HG03469 (cell line): ENCODE measurements at regions not wholly inside any gene's neighbourhood (a gene's known extent, or its start where the extent isn't known, plus 50 kb on each side); places are given as distances from the start of the nearest gene placed in this dataset.

Source experiments
- ATAC-seq: cut with Tn5 transposase; IDR thresholded peaks from one replicate; pipeline ENCODE4 v1.9.1; 2021; ENCODE audit warnings: mild to moderate bottlenecking, moderate library complexity, moderate number of reproducible peaks; ENCODE audit not compliant: unreplicated experiment

DNA sequence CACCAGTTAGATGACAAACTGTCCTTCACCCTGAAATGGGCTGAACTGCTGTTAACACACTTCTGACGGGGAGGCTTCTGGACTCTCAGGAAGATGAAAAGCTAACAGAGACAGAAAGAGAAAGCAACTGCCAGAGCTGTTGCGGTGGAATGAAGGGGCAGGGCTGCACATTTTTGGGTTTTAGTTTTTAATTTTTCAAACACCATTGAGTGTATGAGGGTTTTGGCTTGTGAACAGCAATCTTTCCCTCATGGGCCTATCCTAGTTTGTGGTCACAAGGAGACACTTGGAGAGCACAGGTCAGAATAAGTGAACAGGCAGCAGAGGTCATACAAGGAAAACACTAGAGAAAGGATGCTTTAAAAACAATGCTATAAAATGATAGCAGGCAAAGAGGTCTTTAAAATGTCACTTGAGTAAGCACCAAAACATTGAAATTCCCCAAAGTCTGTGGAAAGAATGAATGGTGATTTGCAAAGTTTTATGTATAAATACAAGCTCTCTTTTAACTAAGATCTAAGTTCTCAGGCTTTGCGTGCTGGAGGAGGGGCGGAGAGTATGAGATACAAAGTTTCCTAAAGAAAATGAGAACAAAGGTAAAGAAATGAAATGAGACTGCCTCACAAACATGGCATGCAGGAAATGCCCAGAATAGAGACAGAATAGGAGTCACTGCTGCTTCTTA is 101.4 kb upstream of the GLI3 start:
- ATAC-seq, result no peak

DNA sequence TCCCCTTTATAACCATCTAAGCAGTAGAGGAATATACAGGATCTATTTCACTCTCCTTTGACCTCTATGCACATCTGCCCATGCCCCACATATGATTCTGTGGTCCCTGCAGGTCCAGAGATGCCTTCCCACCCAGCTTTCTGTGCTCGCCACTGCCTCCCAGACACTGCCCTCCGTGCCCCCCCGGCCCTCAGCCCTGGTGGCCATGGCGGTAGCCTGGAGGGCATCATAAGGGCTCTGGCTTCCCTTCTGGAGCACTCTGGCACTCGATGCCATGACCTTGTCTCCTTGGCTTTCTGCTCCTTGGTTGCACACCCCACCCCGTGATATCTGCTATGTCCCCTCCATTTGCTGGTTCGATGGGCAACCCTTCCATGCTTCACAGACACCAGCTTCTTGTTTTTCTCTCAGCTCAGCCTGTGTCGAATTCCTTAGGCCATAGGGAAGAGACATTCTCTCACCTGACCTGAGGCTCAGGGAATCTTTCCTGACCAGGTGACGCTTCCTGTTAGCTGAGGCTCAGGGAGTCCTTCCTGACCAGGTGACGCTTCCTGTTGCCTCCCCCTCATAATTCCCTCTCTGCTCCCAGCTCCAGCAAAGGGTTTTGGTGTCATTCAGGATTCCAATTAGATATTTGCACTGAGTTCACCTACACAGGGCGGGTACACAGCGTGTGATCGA is 100.4 kb upstream of the GLI3 start:
- ATAC-seq, result no peak

DNA sequence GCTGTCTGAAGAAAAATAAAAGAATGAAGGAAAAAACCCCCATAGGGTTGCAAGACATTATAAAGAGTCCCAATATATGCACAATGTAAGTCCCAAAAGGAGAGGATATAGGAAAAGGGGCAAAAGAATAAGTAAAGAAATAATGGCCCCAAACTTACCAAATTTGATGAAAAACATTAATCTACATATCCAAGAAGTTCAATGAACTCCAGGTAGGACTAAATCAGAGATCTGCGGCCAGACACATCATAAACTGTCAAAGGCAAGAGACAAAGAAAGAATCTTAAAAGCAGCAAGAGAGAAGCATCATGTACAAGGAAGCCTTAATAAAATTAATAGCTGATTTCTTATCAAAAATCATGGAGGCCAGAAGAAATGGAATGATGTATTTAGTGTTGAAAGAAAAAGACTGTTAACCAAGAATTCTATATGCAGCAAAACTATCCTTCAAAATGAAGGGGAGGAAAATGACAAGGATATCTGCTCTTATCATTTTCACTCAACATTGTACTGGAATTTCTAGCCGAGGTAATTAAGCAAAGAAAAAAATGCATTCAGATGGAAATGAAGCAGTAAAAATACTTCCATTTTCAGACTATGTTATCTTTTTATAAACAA is 95.7 kb upstream of the GLI3 start:
- no peak for ATAC-seq

DNA sequence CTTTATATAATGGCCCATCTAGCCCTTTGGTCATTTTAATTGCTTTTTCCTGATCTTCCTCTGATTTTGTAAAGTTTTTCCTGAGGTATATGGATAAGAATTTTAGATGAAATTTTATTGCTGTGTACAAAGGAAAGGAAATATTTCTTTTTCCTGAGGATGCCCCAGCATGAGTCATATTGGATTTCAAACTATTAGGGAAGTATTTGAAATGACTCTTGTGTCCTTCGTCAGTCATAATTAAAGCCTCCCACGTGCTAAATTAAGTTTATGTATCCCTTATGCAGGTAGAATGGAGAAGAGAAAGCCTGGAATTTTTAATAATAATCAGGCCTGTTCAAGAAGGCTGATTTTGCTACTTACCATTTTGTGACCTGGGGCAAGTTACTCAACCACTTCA is 82.6 kb upstream of the GLI3 start:
- ATAC-seq, result no peak

DNA sequence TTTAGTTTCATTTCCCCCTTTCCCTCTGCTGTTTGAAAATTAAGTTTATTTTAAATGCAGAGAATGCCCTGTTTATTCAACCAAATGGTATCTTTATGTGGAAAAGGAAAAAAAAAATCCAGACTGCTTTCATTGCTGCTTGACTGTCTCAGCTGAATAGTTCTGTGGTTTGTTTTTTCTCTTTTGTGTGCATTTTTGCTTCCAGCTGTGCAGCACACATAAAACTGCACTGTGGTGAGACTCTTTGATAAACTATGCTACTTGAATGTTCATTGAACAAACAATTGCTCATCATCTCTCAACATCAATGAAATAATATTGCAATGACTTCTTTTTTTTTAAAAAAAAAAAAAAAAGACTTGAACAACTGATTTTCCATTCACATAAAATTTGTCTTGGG is 78.6 kb upstream of the GLI3 start:
- no peak for ATAC-seq

DNA sequence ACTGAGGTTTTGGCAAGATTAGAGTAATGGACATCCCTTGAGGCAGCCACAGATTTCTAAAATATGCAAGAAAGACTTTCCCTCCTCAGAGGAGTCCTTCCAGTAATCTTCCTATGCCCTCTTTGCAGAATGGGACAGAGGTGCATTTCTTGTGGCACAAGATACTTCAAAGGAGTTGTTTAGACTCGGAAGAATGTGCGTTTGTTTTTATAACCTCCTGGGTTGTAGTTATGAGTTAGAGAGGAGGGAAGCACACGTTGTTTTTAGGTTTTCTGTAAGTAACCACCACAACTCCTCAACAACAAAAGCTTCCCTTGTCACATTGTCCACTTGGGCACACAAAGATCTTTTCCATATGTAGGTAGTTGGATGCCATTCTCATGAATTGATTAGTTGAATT is 78.1 kb upstream of the GLI3 start:
- no peak for ATAC-seq

DNA sequence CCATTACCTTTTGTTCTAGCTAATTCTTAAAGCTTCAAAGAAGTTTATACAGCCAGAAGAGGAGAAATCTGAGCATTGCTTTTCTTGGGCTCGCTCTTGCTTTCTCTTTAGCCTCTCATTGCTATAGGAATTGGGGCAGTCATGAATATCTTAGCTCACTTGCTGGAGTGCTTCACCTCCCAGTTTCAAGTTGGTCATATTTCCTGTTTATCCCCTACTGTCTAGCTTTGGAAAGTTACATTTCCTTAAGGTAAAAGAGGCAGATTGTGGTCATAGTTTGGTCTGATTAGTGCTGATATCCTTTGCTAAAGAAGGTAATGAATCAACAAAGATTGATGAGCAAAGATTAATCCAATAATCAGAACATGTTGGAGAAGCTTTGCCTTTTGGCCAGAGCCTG is 77.7 kb upstream of the GLI3 start:
- no peak for ATAC-seq

DNA sequence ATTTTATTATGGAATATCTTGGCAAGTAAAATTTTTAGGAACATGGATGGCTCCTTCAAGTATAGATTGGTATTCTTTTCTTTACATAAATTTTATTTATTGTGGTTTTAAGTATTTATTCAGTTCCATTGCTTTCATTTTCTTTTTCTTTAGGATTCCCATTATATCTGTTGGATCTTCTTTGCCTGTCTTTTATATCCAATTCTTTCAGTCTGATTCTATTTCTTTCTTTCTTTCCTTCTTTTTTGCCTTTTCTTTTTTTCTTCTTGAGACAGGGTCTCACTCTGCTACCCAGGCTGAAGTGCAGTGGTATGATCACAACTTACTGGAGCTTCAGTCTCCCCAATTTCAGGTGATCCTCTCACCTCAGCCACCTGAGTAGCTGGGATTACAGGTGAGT is 74.2 kb upstream of the GLI3 start:
- no peak for ATAC-seq

DNA sequence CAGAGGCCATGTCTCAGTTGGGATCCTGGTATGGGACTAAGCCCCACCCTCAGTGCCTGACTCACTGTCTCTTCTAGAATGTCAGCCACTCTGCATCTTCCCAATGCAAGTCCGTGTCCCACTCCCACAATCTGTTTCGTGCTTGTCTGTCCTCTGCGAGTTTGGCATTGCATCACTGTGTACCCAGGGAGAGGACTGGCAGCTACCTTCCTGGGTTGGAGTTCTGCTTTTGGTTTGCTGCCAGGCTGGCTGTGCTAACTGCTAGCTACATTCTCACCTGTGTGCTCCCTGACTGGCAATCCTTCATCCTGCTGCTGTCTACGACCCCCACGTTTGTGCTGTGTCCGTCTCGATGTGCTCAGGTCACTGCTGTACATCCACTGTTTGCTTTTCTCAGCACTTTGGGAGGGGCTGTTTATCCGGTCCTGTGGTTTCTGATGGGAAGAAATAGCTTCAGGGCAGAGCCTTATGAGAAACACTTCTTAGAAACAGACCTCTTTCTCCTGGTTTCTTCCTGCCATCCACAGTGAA is 56.0 kb upstream of the GLI3 start:
- ATAC-seq, result no peak

DNA sequence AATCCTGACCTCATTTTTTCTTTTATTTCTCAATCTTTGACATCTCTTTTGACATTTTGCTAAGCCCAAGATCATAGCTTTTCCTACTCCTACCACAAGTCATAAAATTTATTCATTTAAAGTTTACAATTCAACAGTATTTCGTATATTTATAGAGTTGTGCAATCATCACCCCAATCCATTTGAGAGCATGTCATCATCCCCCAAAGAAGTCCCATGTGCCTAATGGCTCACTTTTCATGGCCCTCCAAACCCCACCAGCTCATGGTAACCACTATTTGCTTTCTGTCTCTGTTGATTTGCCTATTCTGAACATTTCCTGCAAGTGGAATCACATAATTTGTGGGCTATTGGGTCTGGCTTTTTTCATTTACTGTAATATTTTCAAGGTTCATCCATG is 52.5 kb upstream of the GLI3 start:
- no peak for ATAC-seq
